OCI-LY3 (cell line): ENCODE measurements at regions not wholly inside any gene's neighbourhood (a gene's known extent, or its start where the extent isn't known, plus 50 kb on each side); places are given as distances from the start of the nearest gene placed in this dataset.

Experiments used
- H2AFZ ChIP-seq: fragments of 200-600, 300-600 bp; shearing (Covaris generic); 2 replicates; pipeline ENCODE4 v1.6.0; 2014; ENCODE audit warnings: antibody characterized with exemption, low read depth, low read length
- H3K27ac ChIP-seq: fragments of 200-600, 300-600 bp; sonication (generic); 2 replicates; pipeline ENCODE4 v1.5.1; 2014; ENCODE audit warnings: mild to moderate bottlenecking, low read length, moderate library complexity, mixed read lengths
- H3K27me3 ChIP-seq: fragments of 200-600, 300-600 bp; sonication (generic); 2 replicates; pipeline ENCODE4 v1.6.1; 2014; ENCODE audit warnings: low read depth, low read length, mixed read lengths
- H3K36me3 ChIP-seq: fragments of 200-600, 300-600 bp; sonication (generic); replicated peaks from 2 replicates; pipeline ENCODE3; 2014; ENCODE audit warnings: low read depth, low read length, mixed read lengths
- H3K4me1 ChIP-seq: fragments of 300-600, 200-600 bp; sonication (generic); 2 replicates; pipeline ENCODE4 v1.6.1; 2014; ENCODE audit warnings: low read length, mixed read lengths
- H3K4me2 ChIP-seq: fragments of 200-600, 300-600 bp; sonication (generic); 2 replicates; pipeline ENCODE4 v1.6.1; 2014; ENCODE audit warnings: low read length, mixed read lengths
- H3K4me3 ChIP-seq: fragments of 300-600, 200-600 bp; sonication (generic); 2 replicates; pipeline ENCODE4 v1.5.1; 2014; ENCODE audit warnings: antibody characterized with exemption, mild to moderate bottlenecking, low read length, moderate library complexity
- H3K79me2 ChIP-seq: fragments of 300-600, 200-600 bp; shearing (Covaris generic); 2 replicates; pipeline ENCODE4 v1.6.1; 2014; ENCODE audit warnings: mild to moderate bottlenecking, low read length, mixed read lengths
- H3K9ac ChIP-seq: fragments of 300-600, 200-600 bp; shearing (Covaris generic); 2 replicates; pipeline ENCODE4 v1.6.0; 2014; ENCODE audit warnings: mild to moderate bottlenecking, low read length, moderate library complexity
- H3K9me3 ChIP-seq: fragments of 200-600, 300-600 bp; shearing (Covaris generic); 2 replicates; pipeline ENCODE4 v1.6.1; 2014; ENCODE audit warnings: low read length, mixed read lengths; ENCODE audit not compliant: insufficient read depth
- H4K20me1 ChIP-seq: fragments of 200-600, 300-600 bp; sonication (generic); 2 replicates; pipeline ENCODE4 v1.6.1; 2016; ENCODE audit warnings: low read length, mixed read lengths; ENCODE audit not compliant: insufficient read depth
- EZH2phosphoT487 ChIP-seq: fragments of 200-600 bp; shearing (Covaris generic); IDR thresholded peaks from 2 replicates; pipeline ENCODE4 v1.6.1; 2018; ENCODE audit warnings: antibody characterized with exemption, mixed run types, low read depth
- TF ChIP-seq, protein P1 (sequence below): fragments of 200-600, 300-600 bp; sonication (generic); IDR thresholded peaks from 2 replicates; pipeline ENCODE4 v1.5.1; 2014; ENCODE audit warnings: antibody characterized with exemption, low read length, low read depth

DNA sequence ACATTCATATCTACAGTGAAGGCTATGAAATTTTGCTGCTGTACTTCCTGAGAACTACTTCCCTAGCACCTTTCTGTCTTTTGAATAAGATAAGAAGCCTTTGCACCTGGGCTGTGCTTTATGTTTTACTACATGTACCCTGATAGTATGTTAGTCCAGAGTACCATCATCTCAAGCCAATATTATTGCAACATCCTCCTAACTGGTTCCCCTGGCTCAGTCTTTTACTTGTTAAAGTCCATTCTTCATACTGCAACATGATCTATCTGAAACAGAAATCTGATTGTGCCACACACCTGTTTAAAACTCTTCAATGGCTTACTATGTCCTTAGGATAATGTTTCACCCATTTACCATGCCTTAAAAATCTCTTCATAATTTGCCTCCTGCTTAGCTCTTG, 102.3 kb downstream of the AGTR2 start:
- no peaks in the 10 kb centered on the region for H4K20me1 ChIP-seq
- H3K79me2 ChIP-seq: no peaks in the 10 kb centered on the region
- TF ChIP-seq, protein P1, sequence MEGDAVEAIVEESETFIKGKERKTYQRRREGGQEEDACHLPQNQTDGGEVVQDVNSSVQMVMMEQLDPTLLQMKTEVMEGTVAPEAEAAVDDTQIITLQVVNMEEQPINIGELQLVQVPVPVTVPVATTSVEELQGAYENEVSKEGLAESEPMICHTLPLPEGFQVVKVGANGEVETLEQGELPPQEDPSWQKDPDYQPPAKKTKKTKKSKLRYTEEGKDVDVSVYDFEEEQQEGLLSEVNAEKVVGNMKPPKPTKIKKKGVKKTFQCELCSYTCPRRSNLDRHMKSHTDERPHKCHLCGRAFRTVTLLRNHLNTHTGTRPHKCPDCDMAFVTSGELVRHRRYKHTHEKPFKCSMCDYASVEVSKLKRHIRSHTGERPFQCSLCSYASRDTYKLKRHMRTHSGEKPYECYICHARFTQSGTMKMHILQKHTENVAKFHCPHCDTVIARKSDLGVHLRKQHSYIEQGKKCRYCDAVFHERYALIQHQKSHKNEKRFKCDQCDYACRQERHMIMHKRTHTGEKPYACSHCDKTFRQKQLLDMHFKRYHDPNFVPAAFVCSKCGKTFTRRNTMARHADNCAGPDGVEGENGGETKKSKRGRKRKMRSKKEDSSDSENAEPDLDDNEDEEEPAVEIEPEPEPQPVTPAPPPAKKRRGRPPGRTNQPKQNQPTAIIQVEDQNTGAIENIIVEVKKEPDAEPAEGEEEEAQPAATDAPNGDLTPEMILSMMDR: no peak
- no peak for TF ChIP-seq EZH2phosphoT487
- no peaks in the 10 kb centered on the region for H3K27me3 ChIP-seq
- 0 out of 2 replicates have a peak, but pooled peaks cover 3% of the 10 kb centered on the region for H3K4me1 ChIP-seq
- no peaks in the 10 kb centered on the region for H3K36me3 ChIP-seq
- no peaks in the 10 kb centered on the region for H3K9me3 ChIP-seq
- no peak overlapping the region for H3K27ac ChIP-seq
- no peak overlapping the region for H3K4me3 ChIP-seq
- no peak overlapping the region for H2AFZ ChIP-seq
- no peak overlapping the region for H3K4me2 ChIP-seq
- no peak overlapping the region for H3K9ac ChIP-seq

DNA sequence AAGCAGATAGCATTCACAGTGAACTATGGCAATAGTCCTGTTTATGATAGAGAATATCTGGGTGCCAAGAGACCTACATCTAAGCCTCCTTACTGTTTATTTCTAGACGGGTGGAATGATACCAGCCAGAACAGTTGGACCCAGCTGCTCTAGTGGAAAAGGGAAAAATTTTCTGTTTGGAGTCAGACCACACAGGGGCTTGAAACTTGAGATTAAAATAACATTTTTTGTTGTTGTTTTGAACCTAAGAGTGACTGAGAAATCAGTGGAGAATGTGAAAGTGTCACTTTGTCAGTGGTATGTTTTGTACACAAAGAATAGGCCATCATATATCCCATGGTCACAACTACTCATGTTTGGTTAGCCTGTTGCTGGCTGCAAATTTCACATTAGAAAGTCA, 105.7 kb downstream of the AGTR2 start:
- Histone ChIP-seq H3K79me2 (no peaks in the 10 kb centered on the region), H3K27me3 (no peaks in the 10 kb centered on the region), H3K27ac (no peak overlapping the region), H3K4me1 (0 out of 2 replicates have a peak, but pooled peaks cover 3% of the 10 kb centered on the region), H3K9me3 (no peaks in the 10 kb centered on the region), H4K20me1 (no peaks in the 10 kb centered on the region), H2AFZ (no peak overlapping the region), H3K9ac (no peak overlapping the region), H3K36me3 (no peaks in the 10 kb centered on the region), H3K4me2 (no peak overlapping the region), H3K4me3 (no peak overlapping the region)
- TF ChIP-seq, protein P1: no peak
- TF ChIP-seq EZH2phosphoT487: no peak

DNA sequence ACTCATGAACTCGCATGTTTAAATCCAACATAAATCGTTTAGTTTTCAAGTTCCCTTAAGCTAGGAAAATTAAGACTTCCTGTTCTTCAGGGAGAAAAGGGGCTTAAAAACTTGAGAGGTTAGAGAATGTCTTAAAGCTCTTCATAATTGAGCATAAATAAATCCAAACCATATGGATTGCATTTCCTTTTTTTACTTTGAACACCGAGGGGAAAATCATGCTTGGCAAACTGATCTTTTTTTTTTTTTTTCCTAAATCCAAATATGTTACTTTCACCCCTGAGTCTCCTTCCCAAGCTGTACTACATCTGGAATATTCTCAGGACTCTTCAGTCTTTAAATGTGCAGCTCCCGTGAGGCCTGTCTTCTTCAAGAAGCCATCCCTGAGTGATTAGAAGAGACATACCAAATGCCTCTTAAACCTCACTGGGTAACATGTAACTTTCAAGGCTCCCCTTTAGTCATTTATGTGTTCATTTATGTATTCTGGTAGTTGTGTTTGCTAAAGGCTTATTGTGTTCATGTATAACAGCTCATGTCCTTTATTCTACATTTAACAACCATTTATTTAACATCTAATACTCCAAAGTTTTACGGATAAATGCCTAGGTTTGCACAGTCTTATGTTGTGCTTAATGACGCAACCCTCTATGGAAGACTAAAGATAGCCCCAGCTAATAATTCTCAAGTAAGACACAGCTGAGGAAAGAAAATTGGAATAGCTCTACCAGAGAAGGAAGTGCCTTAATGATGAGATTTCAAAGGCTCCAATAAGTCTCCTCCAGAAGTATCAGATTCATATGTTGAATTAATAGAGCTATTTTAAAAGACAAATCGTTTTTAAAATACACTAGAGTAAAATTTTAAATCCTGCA, 107.0 kb downstream of the AGTR2 start:
- Histone ChIP-seq H3K27me3 (no peaks in the 10 kb centered on the region), H3K4me1 (no peaks in the 10 kb centered on the region), H3K9ac (no peak overlapping the region), H4K20me1 (no peaks in the 10 kb centered on the region), H3K27ac (no peak overlapping the region), H3K79me2 (no peaks in the 10 kb centered on the region), H3K4me3 (no peak overlapping the region), H3K9me3 (no peaks in the 10 kb centered on the region), H3K36me3 (no peaks in the 10 kb centered on the region), H2AFZ (no peak overlapping the region), H3K4me2 (no peak overlapping the region)
- no peak for TF ChIP-seq EZH2phosphoT487
- TF ChIP-seq, protein P1: no peak

DNA sequence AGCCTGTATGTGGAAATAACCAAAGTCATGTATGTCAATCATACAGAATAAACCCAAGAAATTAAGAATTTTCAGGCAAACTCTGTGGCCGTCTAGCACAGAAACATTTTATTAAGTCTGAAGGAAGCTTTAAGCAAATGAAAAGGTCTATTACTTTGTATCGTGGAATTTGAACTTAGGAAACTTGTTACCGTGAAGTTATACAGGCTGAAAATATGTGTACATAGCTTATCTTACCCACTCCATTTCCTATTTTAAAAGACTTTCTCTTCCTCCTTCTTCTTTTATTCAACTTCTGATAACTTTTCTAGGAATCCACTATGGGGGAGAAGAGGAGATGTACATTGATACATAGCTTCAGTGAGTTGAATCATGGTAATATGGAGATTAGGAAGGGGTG, 108.3 kb downstream of the AGTR2 start:
- Histone ChIP-seq H3K4me2 (no peak overlapping the region), H3K9me3 (no peaks in the 10 kb centered on the region), H3K79me2 (no peaks in the 10 kb centered on the region), H3K9ac (no peak overlapping the region), H3K36me3 (no peaks in the 10 kb centered on the region), H3K27me3 (no peaks in the 10 kb centered on the region), H3K4me1 (no peaks in the 10 kb centered on the region), H4K20me1 (no peaks in the 10 kb centered on the region), H2AFZ (no peak overlapping the region), H3K27ac (no peak overlapping the region), H3K4me3 (no peak overlapping the region)
- TF ChIP-seq, protein P1: no peak
- TF ChIP-seq EZH2phosphoT487: no peak
